Sigmoid colon (tissue), 6 donors: ENCODE measurements at regions not wholly inside any gene's neighbourhood (a gene's known extent, or its start where the extent isn't known, plus 50 kb on each side); places are given as distances from the start of the nearest gene placed in this dataset.

Experiments
- DNase-seq: peaks from one replicate; pipeline ENCODE4 v3.0.0-alpha.2; 2019
- H3K27ac ChIP-seq, 4 donors: fragments of 200-600 bp; sonication (generic); one replicate each; pipeline ENCODE4 v1.5.1; 2016 to 2019; ENCODE audit warnings: mild to moderate bottlenecking in 1 of 4
- H3K27me3 ChIP-seq, 3 donors: fragments of 200-600 bp; sonication (generic); one replicate each; pipeline ENCODE4 v1.5.1; 2019; ENCODE audit warnings: mild to moderate bottlenecking in 1 of 3
- H3K36me3 ChIP-seq, 4 donors: fragments of 200-600 bp; sonication (generic); one replicate each; pipeline ENCODE4 v1.5.1; 2016 to 2019
- H3K4me1 ChIP-seq, 4 donors: fragments of 200-600 bp; sonication (generic); one replicate each; pipeline ENCODE4 v1.5.1; 2017 to 2019
- H3K4me3 ChIP-seq, 4 donors: fragments of 200-600 bp; sonication (generic); one replicate each; pipeline ENCODE4 v1.5.1; 2017 to 2019; ENCODE audit warnings: mild to moderate bottlenecking in 2 of 4, moderate library complexity in 1 of 4
- H3K9me3 ChIP-seq, 4 donors: fragments of 200-600 bp in 3 of 4; sonication (generic) in 3 of 4; one replicate each; pipeline versions ENCODE4 v1.5.1 to v1.6.1; 2013 to 2019
- EP300 ChIP-seq, 4 donors: sonication (generic); formaldehyde crosslinking; IDR thresholded peaks; one replicate each; pipeline ENCODE4 v1.6.1; 2017; ENCODE audit warnings: antibody characterized with exemption in 4 of 4
- POLR2A ChIP-seq, 2 donors: fragments of 450-650 bp; IDR thresholded peaks; one replicate each; pipeline ENCODE4 v1.6.1; 2016; ENCODE audit warnings: antibody characterized with exemption in 2 of 2, mild to moderate bottlenecking in 2 of 2, moderate library complexity in 2 of 2
- POLR2AphosphoS5 ChIP-seq, 4 donors: sonication (generic); formaldehyde crosslinking; IDR thresholded peaks; one replicate each; pipeline ENCODE4 v1.6.1; 2017; ENCODE audit warnings: antibody characterized with exemption in 4 of 4
- WGBS, 2 donors: extraction: QIAGEN DNeasy Blood & Tissue Kit; methylation state at CpG; one replicate each; pipeline ENCODE4 v1.1.7; 2013; 5-methylcytosine and 5-hydroxymethylcytosine counted together
- intact Hi-C: fragments of 100-400 bp; cut with DNase I; formaldehyde crosslinking; loops from one replicate; pipeline ENCODE4 v1.15.1; 2023
- TF ChIP-seq, protein P1 (sequence below), 4 experiments: fragments of 450-650 bp in 3 of 4; fragments of 200-600 bp in 1 of 4; IDR thresholded peaks; one replicate each; pipeline ENCODE4 v1.5.1; 2016 to 2019; ENCODE audit warnings: antibody characterized with exemption in 4 of 4, mild to moderate bottlenecking in 3 of 4, moderate library complexity in 2 of 4
- donor health status: healthy with polysubstance abuse.
- donor health status: healthy.

DNA sequence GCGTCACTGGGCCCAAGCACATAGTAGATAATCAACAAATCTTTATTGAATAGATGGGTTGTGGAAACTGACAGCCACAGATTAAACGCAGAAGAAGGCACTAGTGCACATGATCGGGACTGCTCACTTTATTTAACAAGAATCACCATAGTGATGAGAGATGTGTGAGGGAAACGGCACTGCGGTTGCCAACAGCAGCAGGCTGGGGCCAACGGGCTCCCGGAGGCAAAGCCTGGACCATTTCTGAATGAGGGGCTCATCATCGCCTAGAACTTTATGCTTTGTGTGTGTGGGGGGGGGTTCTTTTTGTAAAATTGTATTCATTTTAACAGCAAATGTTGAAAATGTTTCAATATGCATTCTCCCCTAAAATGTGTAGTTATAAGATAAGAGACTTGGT lies 61.9 kb upstream of the RUFY1 start:
- Histone ChIP-seq H3K4me3 (no peak overlapping the region), H3K9me3 (no peaks in the 10 kb centered on the region), H3K4me1 (no peaks in the 10 kb centered on the region), H3K36me3 (no peaks in the 10 kb centered on the region), H3K27ac (no peak overlapping the region), H3K27me3 (no peaks in the 10 kb centered on the region)
- TF ChIP-seq, protein P1, sequence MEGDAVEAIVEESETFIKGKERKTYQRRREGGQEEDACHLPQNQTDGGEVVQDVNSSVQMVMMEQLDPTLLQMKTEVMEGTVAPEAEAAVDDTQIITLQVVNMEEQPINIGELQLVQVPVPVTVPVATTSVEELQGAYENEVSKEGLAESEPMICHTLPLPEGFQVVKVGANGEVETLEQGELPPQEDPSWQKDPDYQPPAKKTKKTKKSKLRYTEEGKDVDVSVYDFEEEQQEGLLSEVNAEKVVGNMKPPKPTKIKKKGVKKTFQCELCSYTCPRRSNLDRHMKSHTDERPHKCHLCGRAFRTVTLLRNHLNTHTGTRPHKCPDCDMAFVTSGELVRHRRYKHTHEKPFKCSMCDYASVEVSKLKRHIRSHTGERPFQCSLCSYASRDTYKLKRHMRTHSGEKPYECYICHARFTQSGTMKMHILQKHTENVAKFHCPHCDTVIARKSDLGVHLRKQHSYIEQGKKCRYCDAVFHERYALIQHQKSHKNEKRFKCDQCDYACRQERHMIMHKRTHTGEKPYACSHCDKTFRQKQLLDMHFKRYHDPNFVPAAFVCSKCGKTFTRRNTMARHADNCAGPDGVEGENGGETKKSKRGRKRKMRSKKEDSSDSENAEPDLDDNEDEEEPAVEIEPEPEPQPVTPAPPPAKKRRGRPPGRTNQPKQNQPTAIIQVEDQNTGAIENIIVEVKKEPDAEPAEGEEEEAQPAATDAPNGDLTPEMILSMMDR (IDR thresholded peaks at IDR 0.05) = no peak
- no peak for DNase-seq
- intact Hi-C loops = no loop called here
- WGBS, 2 donors = 69% methylated on average over 8 of the region's 8 CpGs

DNA sequence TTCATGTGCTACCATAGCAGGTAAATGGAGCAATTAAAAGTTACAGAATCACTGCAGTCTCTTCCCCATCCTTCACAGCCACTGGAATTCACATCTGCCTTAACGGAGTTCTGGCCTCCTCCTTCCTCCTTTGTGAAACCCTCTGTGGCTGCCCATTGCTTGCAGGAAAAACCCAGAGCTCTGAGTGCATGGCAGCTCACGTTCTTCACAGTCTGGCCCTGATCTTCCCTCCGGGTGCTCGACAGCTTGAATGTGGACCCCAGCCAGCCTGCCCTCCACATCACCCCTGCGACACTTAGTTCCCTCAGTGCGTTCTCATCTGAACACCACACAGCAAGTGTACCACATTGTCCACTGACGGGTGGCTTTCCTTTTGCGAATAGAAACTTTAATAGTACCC lies 63.2 kb upstream of the RUFY1 start:
- H3K4me3 ChIP-seq = no peak overlapping the region
- WGBS, 2 donors = 69 to 84% methylated on average over 8 of the region's 8 CpGs
- DNase-seq = no peak
- H3K4me1 ChIP-seq = no peaks in the 10 kb centered on the region
- no peak for TF ChIP-seq POLR2A (IDR thresholded peaks at IDR 0.05)
- TF ChIP-seq POLR2AphosphoS5 (IDR thresholded peaks at IDR 0.05) = no peak
- no peak for TF ChIP-seq EP300 (IDR thresholded peaks at IDR 0.05)
- TF ChIP-seq, protein P1 (IDR thresholded peaks at IDR 0.05) = no peak
- no peak overlapping the region for H3K27ac ChIP-seq
- no peaks in the 10 kb centered on the region for H3K9me3 ChIP-seq
- H3K27me3 ChIP-seq = no peaks in the 10 kb centered on the region
- intact Hi-C loops = no loop called here
- no peaks in the 10 kb centered on the region for H3K36me3 ChIP-seq

DNA sequence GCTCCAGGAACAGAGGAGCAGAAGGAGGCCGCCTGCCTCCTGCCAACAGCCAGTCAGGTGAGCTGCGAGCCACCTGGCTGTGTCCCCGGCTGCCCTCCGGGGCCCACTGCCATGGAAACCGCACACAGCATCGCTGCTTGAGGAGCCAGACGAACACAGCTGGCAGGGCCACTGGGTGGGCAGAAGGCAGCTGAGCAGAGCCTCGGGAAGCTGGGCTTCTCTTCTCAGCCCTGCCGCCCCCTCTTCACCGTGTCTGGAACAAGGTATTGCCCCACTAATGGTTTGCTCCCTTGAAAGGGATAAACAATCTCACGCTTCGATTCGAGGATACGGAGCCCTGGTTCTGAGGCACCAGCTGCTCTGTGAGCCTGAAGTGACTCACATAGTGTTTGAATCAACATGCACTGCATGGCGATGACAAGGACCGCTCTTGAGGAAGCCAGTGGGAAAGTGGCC lies 63.7 kb upstream of the RUFY1 start:
- Histone ChIP-seq H3K9me3 (no peaks in the 10 kb centered on the region), H3K36me3 (no peaks in the 10 kb centered on the region), H3K27me3 (no peaks in the 10 kb centered on the region), H3K4me1 (no peaks in the 10 kb centered on the region), H3K27ac (no peak overlapping the region), H3K4me3 (no peak overlapping the region)
- no peak for DNase-seq
- intact Hi-C loops = no loop called here
- TF ChIP-seq POLR2AphosphoS5 (IDR thresholded peaks at IDR 0.05) (no peak), EP300 (IDR thresholded peaks at IDR 0.05) (no peak), POLR2A (IDR thresholded peaks at IDR 0.05) (no peak)
- TF ChIP-seq, protein P1 (IDR thresholded peaks at IDR 0.05) = no peak
- 78 to 81% methylated on average over 16 of the region's 16 CpGs for WGBS, 2 donors

DNA sequence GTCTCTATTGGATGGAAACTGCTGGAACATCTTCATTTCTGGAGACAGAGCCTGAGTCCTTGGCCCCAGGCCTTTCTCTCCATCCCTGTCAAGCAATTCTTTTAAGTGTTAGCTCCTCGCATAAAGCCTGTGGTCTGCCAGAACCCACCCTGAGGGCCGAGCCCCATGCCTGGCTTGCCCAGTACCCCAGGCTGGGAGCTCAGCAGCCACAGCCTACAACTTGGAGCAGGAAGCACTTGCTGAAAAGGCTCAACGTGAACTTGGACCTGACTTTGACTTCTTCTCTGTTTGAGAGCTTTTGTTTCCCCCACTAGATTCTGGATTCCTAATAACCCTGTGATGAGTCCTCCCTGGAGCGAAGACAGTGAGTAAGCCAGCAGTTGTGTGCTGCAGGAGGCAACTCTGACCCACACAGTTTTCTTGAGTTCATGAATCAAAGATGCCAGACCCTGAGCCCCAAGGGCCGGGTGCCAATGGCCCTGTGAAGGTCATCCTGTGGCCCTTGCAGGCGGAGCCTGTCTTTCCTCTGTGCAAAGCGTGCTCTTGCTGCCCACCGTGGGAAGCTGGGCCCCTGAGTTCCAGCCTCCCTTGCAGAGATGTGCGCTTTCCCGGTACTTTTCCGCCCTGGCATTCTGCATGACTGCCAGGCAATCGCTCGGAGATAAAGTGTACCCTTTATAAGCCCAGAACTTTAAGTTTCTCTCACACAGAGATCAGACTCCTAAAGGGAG lies 64.3 kb upstream of the RUFY1 start:
- 81 to 85% methylated on average over 13 of the region's 13 CpGs for WGBS, 2 donors
- Histone ChIP-seq H3K4me3 (no peak overlapping the region), H3K27me3 (no peaks in the 10 kb centered on the region), H3K36me3 (no peaks in the 10 kb centered on the region), H3K27ac (no peak overlapping the region), H3K9me3 (no peaks in the 10 kb centered on the region), H3K4me1 (no peaks in the 10 kb centered on the region)
- DNase-seq = no peak
- intact Hi-C loops = no loop called here
- TF ChIP-seq, protein P1 (IDR thresholded peaks at IDR 0.05) = no peak
- TF ChIP-seq POLR2AphosphoS5 (IDR thresholded peaks at IDR 0.05) = no peak
- TF ChIP-seq EP300 (IDR thresholded peaks at IDR 0.05) = no peak
- TF ChIP-seq POLR2A (IDR thresholded peaks at IDR 0.05) = no peak

DNA sequence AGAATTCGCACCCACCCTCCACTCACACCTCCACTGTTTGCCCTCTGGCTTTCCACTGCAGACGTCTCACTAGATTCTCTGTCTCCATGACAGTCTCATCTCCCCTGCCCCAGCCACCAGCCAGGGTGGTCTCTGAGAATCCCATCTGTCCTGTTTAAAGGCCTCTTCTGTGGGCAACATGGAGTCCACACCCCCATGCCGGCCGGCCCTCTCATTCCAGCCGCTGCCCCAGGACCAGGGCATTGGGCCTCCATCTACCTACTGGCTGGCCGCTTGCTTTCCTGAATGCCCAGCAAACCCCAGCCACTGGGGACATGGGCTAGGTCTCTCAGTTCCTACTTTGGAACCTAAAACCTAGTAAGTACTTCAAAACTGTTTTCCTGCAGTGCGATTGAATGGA lies 65.6 kb upstream of the RUFY1 start:
- Histone ChIP-seq H3K27ac (no peak overlapping the region), H3K4me1 (no peaks in the 10 kb centered on the region), H3K36me3 (no peaks in the 10 kb centered on the region), H3K9me3 (no peaks in the 10 kb centered on the region), H3K27me3 (no peaks in the 10 kb centered on the region), H3K4me3 (no peak overlapping the region)
- intact Hi-C loops = no loop called here
- 93 to 94% methylated on average over 7 of the region's 7 CpGs for WGBS, 2 donors
- TF ChIP-seq POLR2A (IDR thresholded peaks at IDR 0.05) (no peak), POLR2AphosphoS5 (IDR thresholded peaks at IDR 0.05) (no peak), EP300 (IDR thresholded peaks at IDR 0.05) (no peak)
- TF ChIP-seq, protein P1 (IDR thresholded peaks at IDR 0.05) = no peak
- no peak for DNase-seq
